ENCODE measurements at regions not wholly inside any gene's neighbourhood (a gene's known extent, or its start where the extent isn't known, plus 50 kb on each side); places are given as distances from the start of the nearest gene placed in this dataset.

DNA sequence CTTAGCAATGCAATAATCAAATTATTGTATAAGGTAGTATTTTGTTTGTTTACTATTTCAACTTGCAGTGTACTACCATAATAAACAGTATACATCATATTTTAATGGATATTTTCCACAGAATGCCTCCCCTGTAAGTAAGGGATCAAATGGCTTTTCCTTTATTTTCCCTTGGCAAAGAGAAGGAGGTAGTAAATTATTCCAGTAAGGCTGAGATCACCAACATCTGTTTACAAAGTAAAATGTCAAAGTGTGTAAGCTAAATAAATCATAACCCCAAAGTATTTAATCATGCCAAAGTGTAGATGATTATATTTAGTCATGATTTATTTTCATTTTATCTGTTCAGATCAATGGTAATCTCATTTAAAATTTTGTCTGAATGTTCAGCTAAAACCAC lies 537.6 kb downstream of the PRDM9 start:
- DNase-seq = no peak
- Histone ChIP-seq H3K4me3 (ENCODE audit: low read depth in 1 of 3, low read length in 3 of 3) (no peak overlapping the region), H3K27ac (ENCODE audit: low read depth in 1 of 3, low read length in 2 of 3) (no peak overlapping the region), H3K27me3 (ENCODE audit: control insufficient read depth in 3 of 3, insufficient read depth in 3 of 3, low read length in 3 of 3) (no peaks in the 10 kb centered on the region), H3K9me3 (ENCODE audit: control insufficient read depth in 2 of 2, insufficient read depth in 1 of 2, low read depth in 1 of 2, low read length in 1 of 2) (peaks cover 2 to 3% of the 10 kb centered on the region in 2 donors), H3K4me1 (ENCODE audit: control insufficient read depth in 3 of 3, insufficient read depth in 2 of 3, low read depth in 1 of 3, low read length in 2 of 3) (no peaks in the 10 kb centered on the region), H3K36me3 (ENCODE audit: control insufficient read depth in 3 of 3, insufficient read depth in 2 of 3, low read depth in 1 of 3, low read length in 3 of 3) (no peaks in the 10 kb centered on the region)
- FAIRE-seq = no peak

- Histone ChIP-seq H3K27me3 (ENCODE audit: control insufficient read depth in 3 of 3, insufficient read depth in 3 of 3, low read length in 3 of 3) (no peaks in the 10 kb centered on the region), H3K9me3 (ENCODE audit: control insufficient read depth in 2 of 2, insufficient read depth in 1 of 2, low read depth in 1 of 2, low read length in 1 of 2) (peaks cover 2 to 13% of the 10 kb centered on the region in 2 donors), H3K27ac (ENCODE audit: low read depth in 1 of 3, low read length in 2 of 3) (no peak overlapping the region), H3K36me3 (ENCODE audit: control insufficient read depth in 3 of 3, insufficient read depth in 2 of 3, low read depth in 1 of 3, low read length in 3 of 3) (no peaks in the 10 kb centered on the region), H3K4me3 (ENCODE audit: low read depth in 1 of 3, low read length in 3 of 3) (no peak overlapping the region), H3K4me1 (ENCODE audit: control insufficient read depth in 3 of 3, insufficient read depth in 2 of 3, low read depth in 1 of 3, low read length in 2 of 3) (no peaks in the 10 kb centered on the region)
- DNase-seq = no peak
- whole genome bisulfite sequencing, 3 donors = 59 to 63% (median 63%) methylated on average over 2 of the region's 2 CpGs
- no peak for FAIRE-seq
These were observed 546.3 kb downstream of the PRDM9 start for GRCh38 chr5:24053737-24054136.

DNA sequence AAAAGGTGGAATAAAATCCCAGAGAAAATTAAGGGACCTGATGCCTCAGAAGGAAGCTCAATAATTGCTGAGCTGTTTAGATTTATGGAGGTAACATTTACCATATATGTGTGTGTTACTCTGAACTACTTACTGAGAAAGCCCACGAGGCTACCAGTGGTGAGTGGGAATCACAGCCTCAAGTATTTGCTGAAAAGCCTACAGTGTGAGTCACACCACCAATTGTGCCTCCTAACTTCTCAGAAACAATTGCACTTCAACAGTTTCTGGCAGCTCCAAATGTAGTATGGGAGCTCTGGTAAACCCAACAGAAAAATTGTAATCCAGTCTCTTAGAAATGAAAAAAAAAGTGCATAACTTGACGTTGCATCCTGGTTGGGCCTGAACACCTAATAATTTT lies 551.6 kb downstream of the PRDM9 start:
- FAIRE-seq (no peak), DNase-seq (no peak)
- Histone ChIP-seq H3K9me3 (ENCODE audit: control insufficient read depth in 2 of 2, insufficient read depth in 1 of 2, low read depth in 1 of 2, low read length in 1 of 2) (no peaks in the 10 kb centered on the region), H3K4me3 (ENCODE audit: low read depth in 1 of 3, low read length in 3 of 3) (no peak overlapping the region), H3K4me1 (ENCODE audit: control insufficient read depth in 3 of 3, insufficient read depth in 2 of 3, low read depth in 1 of 3, low read length in 2 of 3) (no peaks in the 10 kb centered on the region), H3K27ac (ENCODE audit: low read depth in 1 of 3, low read length in 2 of 3) (no peak overlapping the region), H3K27me3 (ENCODE audit: control insufficient read depth in 3 of 3, insufficient read depth in 3 of 3, low read length in 3 of 3) (no peaks in the 10 kb centered on the region), H3K36me3 (ENCODE audit: control insufficient read depth in 3 of 3, insufficient read depth in 2 of 3, low read depth in 1 of 3, low read length in 3 of 3) (no peaks in the 10 kb centered on the region)
- 53 to 73% (median 61%) methylated on average over 2 of the region's 2 CpGs for WGBS, 3 donors

- Histone ChIP-seq H3K27me3 (ENCODE audit: control insufficient read depth in 3 of 3, insufficient read depth in 3 of 3, low read length in 3 of 3) (no peaks in the 10 kb centered on the region), H3K27ac (ENCODE audit: low read depth in 1 of 3, low read length in 2 of 3) (no peak overlapping the region), H3K9me3 (ENCODE audit: control insufficient read depth in 2 of 2, insufficient read depth in 1 of 2, low read depth in 1 of 2, low read length in 1 of 2) (no peaks in the 10 kb centered on the region), H3K4me3 (ENCODE audit: low read depth in 1 of 3, low read length in 3 of 3) (no peak overlapping the region), H3K4me1 (ENCODE audit: control insufficient read depth in 3 of 3, insufficient read depth in 2 of 3, low read depth in 1 of 3, low read length in 2 of 3) (no peaks in the 10 kb centered on the region), H3K36me3 (ENCODE audit: control insufficient read depth in 3 of 3, insufficient read depth in 2 of 3, low read depth in 1 of 3, low read length in 3 of 3) (no peaks in the 10 kb centered on the region)
- DNase-seq (no peak), FAIRE-seq (no peak)
- WGBS, 3 donors = 76 to 86% (median 80%) methylated on average over 4 of the region's 4 CpGs
These were observed 552.3 kb downstream of the PRDM9 start for GRCh38 chr5:24059716-24060115.

DNA sequence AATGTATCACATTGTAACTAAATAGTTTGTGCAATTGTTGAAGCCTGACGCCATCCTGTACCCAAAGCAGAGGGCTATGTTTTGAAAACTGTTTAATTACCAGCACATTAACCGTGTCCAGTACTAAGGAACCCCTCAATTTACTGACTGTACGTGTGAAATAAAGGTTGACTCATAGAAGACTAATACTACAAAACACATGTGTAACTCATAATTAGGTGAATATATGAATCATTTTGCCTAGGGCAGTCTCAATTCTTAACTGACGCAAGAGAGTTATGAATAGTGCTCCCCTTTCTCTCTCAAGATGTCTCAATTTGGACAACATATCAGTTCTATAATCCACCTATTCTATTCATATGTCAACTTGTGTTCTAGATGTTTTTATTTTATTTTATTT lies 558.4 kb downstream of the PRDM9 start:
- no peak for FAIRE-seq
- no peak for DNase-seq
- Histone ChIP-seq H3K36me3 (ENCODE audit: control insufficient read depth in 3 of 3, insufficient read depth in 2 of 3, low read depth in 1 of 3, low read length in 3 of 3) (no peaks in the 10 kb centered on the region), H3K9me3 (ENCODE audit: control insufficient read depth in 2 of 2, insufficient read depth in 1 of 2, low read depth in 1 of 2, low read length in 1 of 2) (peaks cover 0 to 6% of the 10 kb centered on the region in 2 donors), H3K4me1 (ENCODE audit: control insufficient read depth in 3 of 3, insufficient read depth in 2 of 3, low read depth in 1 of 3, low read length in 2 of 3) (no peaks in the 10 kb centered on the region), H3K4me3 (ENCODE audit: low read depth in 1 of 3, low read length in 3 of 3) (no peak overlapping the region), H3K27me3 (ENCODE audit: control insufficient read depth in 3 of 3, insufficient read depth in 3 of 3, low read length in 3 of 3) (no peaks in the 10 kb centered on the region), H3K27ac (ENCODE audit: low read depth in 1 of 3, low read length in 2 of 3) (no peak overlapping the region)
- WGBS, 3 donors = 87 to 92% (median 88%) methylated on average over 4 of the region's 4 CpGs

GRCh38 chr5:24067208-24067607 lies 559.8 kb downstream of the PRDM9 start:
- Histone ChIP-seq H3K27ac (ENCODE audit: low read depth in 1 of 3, low read length in 2 of 3) (no peak overlapping the region), H3K27me3 (ENCODE audit: control insufficient read depth in 3 of 3, insufficient read depth in 3 of 3, low read length in 3 of 3) (no peaks in the 10 kb centered on the region), H3K4me3 (ENCODE audit: low read depth in 1 of 3, low read length in 3 of 3) (no peak overlapping the region), H3K4me1 (ENCODE audit: control insufficient read depth in 3 of 3, insufficient read depth in 2 of 3, low read depth in 1 of 3, low read length in 2 of 3) (no peaks in the 10 kb centered on the region), H3K9me3 (ENCODE audit: control insufficient read depth in 2 of 2, insufficient read depth in 1 of 2, low read depth in 1 of 2, low read length in 1 of 2) (peaks cover 0 to 6% of the 10 kb centered on the region in 2 donors), H3K36me3 (ENCODE audit: control insufficient read depth in 3 of 3, insufficient read depth in 2 of 3, low read depth in 1 of 3, low read length in 3 of 3) (no peaks in the 10 kb centered on the region)
- DNase-seq = no peak
- WGBS, 3 donors = 87 to 97% (median 92%) methylated on average over 2 of the region's 2 CpGs
- no peak for FAIRE-seq

DNA sequence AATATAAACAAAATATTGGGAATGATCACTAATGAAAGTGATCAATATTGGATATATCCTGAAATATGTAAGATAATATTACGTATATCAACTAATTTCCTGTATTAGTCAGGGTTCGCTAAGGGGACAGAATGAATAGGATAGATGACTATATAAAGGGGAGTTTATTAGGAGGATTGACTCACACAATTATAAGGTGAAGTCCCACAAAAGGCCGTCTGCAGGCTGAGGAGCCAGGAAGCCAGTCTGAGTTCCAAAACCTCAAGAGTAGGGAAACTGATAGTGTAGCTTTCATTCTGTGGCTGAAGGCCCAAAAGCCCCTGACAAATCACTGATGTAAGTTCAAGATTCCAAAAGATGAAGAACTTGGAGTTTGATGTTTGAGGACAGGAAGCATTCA lies 561.1 kb downstream of the PRDM9 start:
- H3K27ac ChIP-seq (ENCODE audit: low read depth in 1 of 3, low read length in 2 of 3) = no peak overlapping the region
- peaks cover 0 to 6% of the 10 kb centered on the region in 2 donors for H3K9me3 ChIP-seq (ENCODE audit: control insufficient read depth in 2 of 2, insufficient read depth in 1 of 2, low read depth in 1 of 2, low read length in 1 of 2)
- FAIRE-seq = no peak
- no peak for DNase-seq
- 88 to 91% (median 90%) methylated on average over 3 of the region's 3 CpGs for WGBS, 3 donors
- no peaks in the 10 kb centered on the region for H3K4me1 ChIP-seq (ENCODE audit: control insufficient read depth in 3 of 3, insufficient read depth in 2 of 3, low read depth in 1 of 3, low read length in 2 of 3)
- no peak overlapping the region for H3K4me3 ChIP-seq (ENCODE audit: low read depth in 1 of 3, low read length in 3 of 3)
- H3K27me3 ChIP-seq (ENCODE audit: control insufficient read depth in 3 of 3, insufficient read depth in 3 of 3, low read length in 3 of 3) = no peaks in the 10 kb centered on the region
- H3K36me3 ChIP-seq (ENCODE audit: control insufficient read depth in 3 of 3, insufficient read depth in 2 of 3, low read depth in 1 of 3, low read length in 3 of 3) = no peaks in the 10 kb centered on the region

DNA sequence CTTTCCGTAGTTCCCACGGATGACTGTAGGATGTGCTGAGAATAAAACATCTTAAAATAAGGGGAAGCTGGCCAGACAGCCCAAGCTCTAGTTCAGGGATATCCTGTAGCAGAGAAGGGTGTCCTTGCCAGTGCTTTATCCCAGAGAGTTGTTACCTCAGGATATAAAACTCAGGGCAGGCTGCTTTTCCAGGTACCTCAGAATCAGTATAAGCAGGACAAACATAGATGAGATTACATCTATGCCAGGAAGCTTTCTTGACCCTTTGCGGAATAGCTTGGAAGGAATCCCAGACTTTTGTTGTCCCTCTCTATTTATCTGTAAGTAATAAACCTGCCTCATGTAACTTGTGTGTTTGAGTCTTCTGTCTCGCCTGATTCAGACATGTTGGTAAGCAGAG lies 565.7 kb downstream of the PRDM9 start:
- FAIRE-seq (no peak), DNase-seq (no peak)
- H3K4me3 ChIP-seq (ENCODE audit: low read depth in 1 of 3, low read length in 3 of 3) = no peak overlapping the region
- H3K4me1 ChIP-seq (ENCODE audit: control insufficient read depth in 3 of 3, insufficient read depth in 2 of 3, low read depth in 1 of 3, low read length in 2 of 3) = no peaks in the 10 kb centered on the region
- H3K27ac ChIP-seq (ENCODE audit: low read depth in 1 of 3, low read length in 2 of 3) = no peak overlapping the region
- 58 to 67% (median 61%) methylated on average over 4 of the region's 4 CpGs for WGBS, 3 donors
- H3K9me3 ChIP-seq (ENCODE audit: control insufficient read depth in 2 of 2, insufficient read depth in 1 of 2, low read depth in 1 of 2, low read length in 1 of 2) = peaks cover 0 to 6% of the 10 kb centered on the region in 2 donors
- H3K27me3 ChIP-seq (ENCODE audit: control insufficient read depth in 3 of 3, insufficient read depth in 3 of 3, low read length in 3 of 3) = no peaks in the 10 kb centered on the region
- no peaks in the 10 kb centered on the region for H3K36me3 ChIP-seq (ENCODE audit: control insufficient read depth in 3 of 3, insufficient read depth in 2 of 3, low read depth in 1 of 3, low read length in 3 of 3)

DNA sequence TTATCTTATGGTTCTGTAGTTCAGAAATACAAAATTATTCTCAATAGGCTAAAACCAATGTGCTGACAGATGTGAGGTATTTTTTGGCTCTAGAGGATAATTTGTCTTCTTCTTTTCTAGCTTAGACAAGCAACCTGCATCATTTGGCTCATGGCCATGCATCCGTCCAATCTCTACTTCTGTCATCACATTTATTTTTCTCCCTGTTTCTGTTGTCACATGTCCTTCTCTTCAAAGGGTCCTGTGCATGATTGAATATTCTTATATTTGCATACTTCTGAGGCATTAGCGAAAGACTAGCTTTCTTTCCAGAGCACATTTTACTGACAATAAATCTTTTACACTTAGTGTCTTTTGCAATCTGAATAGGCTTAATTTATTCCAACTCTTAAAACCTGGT lies 564.7 kb downstream of the CDH10 start:
- Histone ChIP-seq H3K27me3 (ENCODE audit: control insufficient read depth in 3 of 3, insufficient read depth in 3 of 3, low read length in 3 of 3) (no peaks in the 10 kb centered on the region), H3K4me3 (ENCODE audit: low read depth in 1 of 3, low read length in 3 of 3) (no peak overlapping the region), H3K4me1 (ENCODE audit: control insufficient read depth in 3 of 3, insufficient read depth in 2 of 3, low read depth in 1 of 3, low read length in 2 of 3) (no peaks in the 10 kb centered on the region), H3K9me3 (ENCODE audit: control insufficient read depth in 2 of 2, insufficient read depth in 1 of 2, low read depth in 1 of 2, low read length in 1 of 2) (no peaks in the 10 kb centered on the region), H3K27ac (ENCODE audit: low read depth in 1 of 3, low read length in 2 of 3) (no peak overlapping the region), H3K36me3 (ENCODE audit: control insufficient read depth in 3 of 3, insufficient read depth in 2 of 3, low read depth in 1 of 3, low read length in 3 of 3) (no peaks in the 10 kb centered on the region)
- no peak for FAIRE-seq
- no peak for DNase-seq
- whole genome bisulfite sequencing, 3 donors = 69 to 90% (median 88%) methylated on average over 2 of the region's 2 CpGs

Data from small intestine (tissue), 7 donors.